ENCODE measurements at regions not wholly inside any gene's neighbourhood (a gene's known extent, or its start where the extent isn't known, plus 50 kb on each side); places are given as distances from the start of the nearest gene placed in this dataset.

DNA sequence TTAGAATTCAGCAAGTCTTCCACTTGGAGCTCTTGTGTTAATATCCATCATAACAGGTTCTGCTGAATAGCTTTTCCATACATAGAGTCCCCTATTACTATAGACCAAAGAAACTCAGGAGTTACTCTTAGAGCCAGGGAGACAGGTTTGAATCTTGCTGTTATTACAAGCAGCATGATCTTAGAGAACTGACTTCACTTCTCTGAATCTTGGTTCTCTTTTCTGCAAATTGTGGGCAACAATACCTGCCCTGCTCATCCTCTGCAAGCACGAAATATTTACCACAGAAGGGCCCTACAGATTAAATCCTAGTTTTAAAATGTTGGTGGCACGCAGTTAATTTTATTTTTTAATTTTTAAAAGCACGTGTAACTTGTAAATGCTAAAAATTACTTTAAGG, 111.7 kb downstream of the TLR4 start:
- Mint-ChIP-seq H3K4me3 (ENCODE audit: unreplicated experiment) (no peak overlapping the region), H3K27me3 (ENCODE audit: insufficient read depth, unreplicated experiment) (no peaks in the 10 kb centered on the region), H3K36me3 (ENCODE audit: insufficient read depth, unreplicated experiment) (no peaks in the 10 kb centered on the region), H3K4me1 (ENCODE audit: low read depth, unreplicated experiment) (no peaks in the 10 kb centered on the region), H3K27ac (ENCODE audit: unreplicated experiment) (no peak overlapping the region), H3K9me3 (ENCODE audit: unreplicated experiment) (no peaks in the 10 kb centered on the region)
- no peak for DNase-seq
- TF ChIP-seq, protein P1, sequence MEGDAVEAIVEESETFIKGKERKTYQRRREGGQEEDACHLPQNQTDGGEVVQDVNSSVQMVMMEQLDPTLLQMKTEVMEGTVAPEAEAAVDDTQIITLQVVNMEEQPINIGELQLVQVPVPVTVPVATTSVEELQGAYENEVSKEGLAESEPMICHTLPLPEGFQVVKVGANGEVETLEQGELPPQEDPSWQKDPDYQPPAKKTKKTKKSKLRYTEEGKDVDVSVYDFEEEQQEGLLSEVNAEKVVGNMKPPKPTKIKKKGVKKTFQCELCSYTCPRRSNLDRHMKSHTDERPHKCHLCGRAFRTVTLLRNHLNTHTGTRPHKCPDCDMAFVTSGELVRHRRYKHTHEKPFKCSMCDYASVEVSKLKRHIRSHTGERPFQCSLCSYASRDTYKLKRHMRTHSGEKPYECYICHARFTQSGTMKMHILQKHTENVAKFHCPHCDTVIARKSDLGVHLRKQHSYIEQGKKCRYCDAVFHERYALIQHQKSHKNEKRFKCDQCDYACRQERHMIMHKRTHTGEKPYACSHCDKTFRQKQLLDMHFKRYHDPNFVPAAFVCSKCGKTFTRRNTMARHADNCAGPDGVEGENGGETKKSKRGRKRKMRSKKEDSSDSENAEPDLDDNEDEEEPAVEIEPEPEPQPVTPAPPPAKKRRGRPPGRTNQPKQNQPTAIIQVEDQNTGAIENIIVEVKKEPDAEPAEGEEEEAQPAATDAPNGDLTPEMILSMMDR (IDR thresholded peaks at IDR 0.05; ENCODE audit: insufficient read depth in 1 of 2, low read depth in 1 of 2, low read length in 1 of 2, severe bottlenecking in 1 of 2, unreplicated experiment in 1 of 2), result no peak
- ChIA-PET POLR2A (no interaction called here), CTCF (no interaction called here)
- no TSS peak for BruUV-seq (replicated peaks)
- no peaks in the 10 kb centered on the region for H3K27me3 ChIP-seq (replicated peaks; ENCODE audit: control insufficient read depth, insufficient read depth, low read length)
- no peaks in the 10 kb centered on the region for H3K9me3 ChIP-seq
- no peaks in the 10 kb centered on the region for H3K36me3 ChIP-seq (ENCODE audit: control insufficient read depth, insufficient read depth, low read length)
- intact Hi-C loops (cut with micrococcal nuclease; ENCODE audit: unreplicated experiment), result no loop called here
- H3K4me1 ChIP-seq, result no peaks in the 10 kb centered on the region
- no peak overlapping the region for H3K4me3 ChIP-seq (ENCODE audit: low read depth, low read length)

DNA sequence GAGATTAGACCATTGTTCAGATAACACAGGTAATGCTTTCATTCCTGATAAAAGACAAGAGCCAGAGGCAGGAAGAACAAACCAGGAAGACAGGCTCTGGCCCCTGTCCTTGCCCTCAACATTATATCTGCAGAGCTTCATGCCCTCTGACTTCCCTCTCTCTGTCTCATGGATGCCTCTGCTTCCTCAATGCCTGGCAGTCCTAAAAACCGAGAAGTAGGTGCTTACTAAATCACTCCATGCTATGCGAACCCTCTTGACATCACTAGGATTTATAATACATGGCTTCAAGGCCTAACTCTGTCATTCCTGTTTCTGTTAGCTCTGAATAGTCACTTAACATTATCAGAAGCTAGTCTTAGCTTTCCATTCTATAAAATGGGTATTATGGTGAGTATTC, 117.8 kb downstream of the TLR4 start:
- BruUV-seq (replicated peaks), result no TSS peak
- H3K9me3 ChIP-seq, result no peaks in the 10 kb centered on the region
- DNase-seq, result no peak
- Mint-ChIP-seq H3K4me3 (ENCODE audit: unreplicated experiment) (no peak overlapping the region), H3K36me3 (ENCODE audit: insufficient read depth, unreplicated experiment) (no peaks in the 10 kb centered on the region), H3K27ac (ENCODE audit: unreplicated experiment) (no peak overlapping the region), H3K4me1 (ENCODE audit: low read depth, unreplicated experiment) (no peaks in the 10 kb centered on the region), H3K9me3 (ENCODE audit: unreplicated experiment) (no peaks in the 10 kb centered on the region), H3K27me3 (ENCODE audit: insufficient read depth, unreplicated experiment) (no peaks in the 10 kb centered on the region)
- H3K27me3 ChIP-seq (replicated peaks; ENCODE audit: control insufficient read depth, insufficient read depth, low read length), result no peaks in the 10 kb centered on the region
- H3K36me3 ChIP-seq (ENCODE audit: control insufficient read depth, insufficient read depth, low read length), result no peaks in the 10 kb centered on the region
- ChIA-PET POLR2A (no interaction called here), CTCF (no interaction called here)
- intact Hi-C loops (cut with micrococcal nuclease; ENCODE audit: unreplicated experiment), result no loop called here
- no peaks in the 10 kb centered on the region for H3K4me1 ChIP-seq
- TF ChIP-seq, protein P1 (IDR thresholded peaks at IDR 0.05; ENCODE audit: insufficient read depth in 1 of 2, low read depth in 1 of 2, low read length in 1 of 2, severe bottlenecking in 1 of 2, unreplicated experiment in 1 of 2), result no peak
- H3K4me3 ChIP-seq (ENCODE audit: low read depth, low read length), result no peak overlapping the region

DNA sequence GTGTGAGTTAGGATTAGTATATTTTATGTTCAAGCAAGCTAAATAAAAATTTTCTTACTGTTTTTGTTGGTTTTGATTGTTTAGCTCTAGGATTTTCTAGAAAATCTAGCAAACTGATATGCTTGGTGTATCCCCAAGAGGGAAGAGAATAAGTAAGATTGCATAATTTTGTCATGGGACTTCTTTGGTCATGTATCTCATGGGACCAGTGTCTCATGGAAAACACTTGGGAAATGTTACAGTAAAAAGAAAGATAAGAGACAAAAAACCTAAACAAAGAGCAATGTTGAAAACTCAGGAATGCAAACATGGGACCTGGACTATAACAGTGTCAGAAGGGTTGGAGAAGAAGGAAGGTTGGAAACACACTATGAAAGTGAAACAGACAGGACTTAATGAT, 119.4 kb downstream of the TLR4 start:
- POLR2A ChIA-PET, result no interaction called here
- DNase-seq, result no peak
- Histone ChIP-seq H3K36me3 (ENCODE audit: control insufficient read depth, insufficient read depth, low read length) (no peaks in the 10 kb centered on the region), H3K4me3 (ENCODE audit: low read depth, low read length) (no peak overlapping the region), H3K27me3 (replicated peaks; ENCODE audit: control insufficient read depth, insufficient read depth, low read length) (no peaks in the 10 kb centered on the region), H3K9me3 (no peaks in the 10 kb centered on the region), H3K4me1 (no peaks in the 10 kb centered on the region)
- Mint-ChIP-seq H3K4me1 (ENCODE audit: low read depth, unreplicated experiment) (no peaks in the 10 kb centered on the region), H3K9me3 (ENCODE audit: unreplicated experiment) (no peaks in the 10 kb centered on the region), H3K27ac (ENCODE audit: unreplicated experiment) (no peak overlapping the region), H3K4me3 (ENCODE audit: unreplicated experiment) (no peak overlapping the region), H3K36me3 (ENCODE audit: insufficient read depth, unreplicated experiment) (no peaks in the 10 kb centered on the region), H3K27me3 (ENCODE audit: insufficient read depth, unreplicated experiment) (no peaks in the 10 kb centered on the region)
- CTCF ChIA-PET, result no interaction called here
- TF ChIP-seq, protein P1 (IDR thresholded peaks at IDR 0.05; ENCODE audit: insufficient read depth in 1 of 2, low read depth in 1 of 2, low read length in 1 of 2, severe bottlenecking in 1 of 2, unreplicated experiment in 1 of 2), result no peak
- no TSS peak for BruUV-seq (replicated peaks)
- intact Hi-C loops (cut with micrococcal nuclease; ENCODE audit: unreplicated experiment), result no loop called here

Data from Caco-2 (cell line).